ENCODE measurements at regions not wholly inside any gene's neighbourhood (a gene's known extent, or its start where the extent isn't known, plus 50 kb on each side); places are given as distances from the start of the nearest gene placed in this dataset.

DNA sequence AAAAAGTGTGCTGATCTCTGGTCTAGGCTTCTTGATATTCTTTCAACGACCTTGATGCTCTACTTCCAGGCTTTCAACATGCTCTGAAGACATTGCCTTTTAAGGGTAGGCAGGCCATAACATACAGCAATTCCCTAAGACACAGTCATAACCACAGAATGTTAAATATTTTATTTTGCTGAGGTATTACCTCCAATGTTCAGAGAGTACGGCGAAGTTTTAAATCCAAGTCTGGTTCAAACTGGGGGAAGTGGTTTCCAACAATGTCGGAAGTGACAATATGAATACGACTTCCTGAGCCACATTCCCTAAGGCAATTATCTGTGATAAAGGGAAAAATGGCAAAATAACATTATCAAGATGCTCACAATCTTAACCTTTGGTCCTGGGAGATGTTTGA lies 1077.9 kb upstream of the PIK3C3 start:
- TF ChIP-seq POLR2A (IDR thresholded peaks at IDR 0.05): no peak
- TF ChIP-seq, protein P1, sequence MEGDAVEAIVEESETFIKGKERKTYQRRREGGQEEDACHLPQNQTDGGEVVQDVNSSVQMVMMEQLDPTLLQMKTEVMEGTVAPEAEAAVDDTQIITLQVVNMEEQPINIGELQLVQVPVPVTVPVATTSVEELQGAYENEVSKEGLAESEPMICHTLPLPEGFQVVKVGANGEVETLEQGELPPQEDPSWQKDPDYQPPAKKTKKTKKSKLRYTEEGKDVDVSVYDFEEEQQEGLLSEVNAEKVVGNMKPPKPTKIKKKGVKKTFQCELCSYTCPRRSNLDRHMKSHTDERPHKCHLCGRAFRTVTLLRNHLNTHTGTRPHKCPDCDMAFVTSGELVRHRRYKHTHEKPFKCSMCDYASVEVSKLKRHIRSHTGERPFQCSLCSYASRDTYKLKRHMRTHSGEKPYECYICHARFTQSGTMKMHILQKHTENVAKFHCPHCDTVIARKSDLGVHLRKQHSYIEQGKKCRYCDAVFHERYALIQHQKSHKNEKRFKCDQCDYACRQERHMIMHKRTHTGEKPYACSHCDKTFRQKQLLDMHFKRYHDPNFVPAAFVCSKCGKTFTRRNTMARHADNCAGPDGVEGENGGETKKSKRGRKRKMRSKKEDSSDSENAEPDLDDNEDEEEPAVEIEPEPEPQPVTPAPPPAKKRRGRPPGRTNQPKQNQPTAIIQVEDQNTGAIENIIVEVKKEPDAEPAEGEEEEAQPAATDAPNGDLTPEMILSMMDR (IDR thresholded peaks at IDR 0.05): no peak
- DNase-seq: no peak
- H3K4me3 ChIP-seq: no peak overlapping the region
- no peaks in the 10 kb centered on the region for H3K36me3 ChIP-seq
- intact Hi-C loops (cut with DNase I): no loop called here
- H3K9me3 ChIP-seq: no peaks in the 10 kb centered on the region
- ATAC-seq: no peak
- H3K27ac ChIP-seq: no peak overlapping the region
- WGBS, 4 donors: 62 to 69% (median 66%) methylated on average over 5 of the region's 5 CpGs
- H3K4me1 ChIP-seq: no peaks in the 10 kb centered on the region
- no peaks in the 10 kb centered on the region for H3K27me3 ChIP-seq

- Histone ChIP-seq H3K4me3 (no peak overlapping the region), H3K27me3 (no peaks in the 10 kb centered on the region), H3K27ac (no peak overlapping the region), H3K9me3 (no peaks in the 10 kb centered on the region), H3K36me3 (no peaks in the 10 kb centered on the region), H3K4me1 (no peaks in the 10 kb centered on the region)
- 83 to 89% (median 88%) methylated on average over 4 of the region's 4 CpGs for WGBS, 4 donors
- TF ChIP-seq POLR2A (IDR thresholded peaks at IDR 0.05): no peak
- TF ChIP-seq, protein P1 (IDR thresholded peaks at IDR 0.05): no peak
- DNase-seq (no peak), ATAC-seq (no peak)
- intact Hi-C loops (cut with DNase I): no loop called here
Measured at GRCh38 chr18:40875101-40875615, 1079.9 kb upstream of the PIK3C3 start.

DNA sequence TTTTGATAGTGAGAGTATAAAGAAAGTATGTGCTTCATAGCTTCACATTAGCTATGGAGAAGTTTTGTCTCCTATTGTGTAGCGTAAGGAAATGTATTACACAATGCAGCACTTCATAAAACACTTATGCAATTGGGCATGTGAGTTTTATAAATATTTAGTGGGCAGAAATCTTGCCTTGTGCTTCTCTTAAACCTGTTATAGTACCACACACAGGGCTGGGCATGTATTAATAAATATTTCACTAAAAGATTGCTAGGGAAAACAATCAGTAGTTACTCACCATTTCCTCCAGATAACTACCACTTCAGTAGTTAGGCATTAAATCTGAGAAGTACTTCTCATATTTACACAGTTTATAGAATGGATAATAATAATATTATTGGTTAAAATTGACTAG lies 1080.8 kb upstream of the PIK3C3 start:
- Histone ChIP-seq H3K9me3 (no peaks in the 10 kb centered on the region), H3K27me3 (no peaks in the 10 kb centered on the region), H3K4me3 (no peak overlapping the region), H3K4me1 (no peaks in the 10 kb centered on the region), H3K27ac (no peak overlapping the region), H3K36me3 (no peaks in the 10 kb centered on the region)
- WGBS, 4 donors: 79 to 91% (median 89%) methylated on average over 1 of the region's 1 CpG
- TF ChIP-seq POLR2A (IDR thresholded peaks at IDR 0.05): no peak
- TF ChIP-seq, protein P1 (IDR thresholded peaks at IDR 0.05): no peak
- ATAC-seq (no peak), DNase-seq (no peak)
- intact Hi-C loops (cut with DNase I): no loop called here

- TF ChIP-seq POLR2A (IDR thresholded peaks at IDR 0.05): no peak
- TF ChIP-seq, protein P1 (IDR thresholded peaks at IDR 0.05): no peak
- H3K4me3 ChIP-seq: no peak overlapping the region
- intact Hi-C loops (cut with DNase I): no loop called here
- no peak overlapping the region for H3K27ac ChIP-seq
- WGBS, 4 donors: 57 to 71% (median 61%) methylated on average over 4 of the region's 4 CpGs
- H3K4me1 ChIP-seq: no peaks in the 10 kb centered on the region
- ATAC-seq (no peak), DNase-seq (no peak)
- no peaks in the 10 kb centered on the region for H3K36me3 ChIP-seq
- no peaks in the 10 kb centered on the region for H3K27me3 ChIP-seq
- no peaks in the 10 kb centered on the region for H3K9me3 ChIP-seq
Measured at GRCh38 chr18:40868110-40868858, 1086.8 kb upstream of the PIK3C3 start.
